AG04449 (cell line): ENCODE measurements at regions not wholly inside any gene's neighbourhood (a gene's known extent, or its start where the extent isn't known, plus 50 kb on each side); places are given as distances from the start of the nearest gene placed in this dataset.
"Not testable (repeated sequence)": the region's sequence is repeated elsewhere in the genome, so short reads cannot be mapped to it uniquely, and the experiment has no call there.

ENCODE experiments used
- CTCF ChIA-PET: fragments of 350-600 bp; formaldehyde crosslinking; extraction: SDS; loops from one replicate; lab custom pipeline; 2021; ENCODE audit warnings: antibody characterized with exemption; lab: Yijun Ruan, JAX
- POLR2A ChIA-PET: fragments of 400-600, 350-600 bp; formaldehyde crosslinking; extraction: SDS; loops from one replicate; lab custom pipeline; 2020; ENCODE audit warnings: antibody characterized with exemption, inconsistent platforms; lab: Yijun Ruan, JAX
- DNase-seq: peaks from one replicate; pipeline ENCODE4 v3.0.0-alpha.2; 2010; ENCODE audit warnings: low read depth, low spot score
- H3K4me3 ChIP-seq: 2 replicates; pipeline ENCODE4 v1.5.1; 2011; ENCODE audit warnings: low read depth, mild to moderate bottlenecking, control low read depth, low read length
- TF ChIP-seq, protein P1 (sequence below): IDR thresholded peaks from one replicate; pipeline ENCODE4 v1.5.1; 2011; ENCODE audit warnings: mild to moderate bottlenecking, moderate library complexity, low read length, control low read depth, inconsistent platforms; ENCODE audit not compliant: insufficient read depth; ENCODE audit errors: missing control alignments

DNA sequence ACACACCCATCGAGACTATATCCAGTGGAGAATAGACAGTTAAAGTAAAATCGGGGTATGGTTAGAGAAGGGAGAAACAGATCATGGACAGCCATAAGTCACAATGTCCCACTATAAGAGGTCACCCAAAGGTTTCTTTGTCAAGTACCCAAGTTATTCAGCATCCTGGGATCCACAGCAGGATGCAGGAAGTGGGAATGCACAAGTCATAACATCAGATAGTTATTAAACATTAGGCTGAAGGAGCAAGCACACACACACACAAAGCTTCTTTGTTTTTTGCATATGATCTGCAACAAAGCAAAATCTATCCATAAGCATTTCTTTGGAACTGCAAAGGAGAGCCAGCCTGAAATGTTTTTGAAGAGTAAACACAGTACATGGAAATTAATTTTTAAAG is 111.6 kb downstream of the NOC3L start:
- no peak for DNase-seq
- H3K4me3 ChIP-seq, result no peak overlapping the region
- TF ChIP-seq, protein P1, sequence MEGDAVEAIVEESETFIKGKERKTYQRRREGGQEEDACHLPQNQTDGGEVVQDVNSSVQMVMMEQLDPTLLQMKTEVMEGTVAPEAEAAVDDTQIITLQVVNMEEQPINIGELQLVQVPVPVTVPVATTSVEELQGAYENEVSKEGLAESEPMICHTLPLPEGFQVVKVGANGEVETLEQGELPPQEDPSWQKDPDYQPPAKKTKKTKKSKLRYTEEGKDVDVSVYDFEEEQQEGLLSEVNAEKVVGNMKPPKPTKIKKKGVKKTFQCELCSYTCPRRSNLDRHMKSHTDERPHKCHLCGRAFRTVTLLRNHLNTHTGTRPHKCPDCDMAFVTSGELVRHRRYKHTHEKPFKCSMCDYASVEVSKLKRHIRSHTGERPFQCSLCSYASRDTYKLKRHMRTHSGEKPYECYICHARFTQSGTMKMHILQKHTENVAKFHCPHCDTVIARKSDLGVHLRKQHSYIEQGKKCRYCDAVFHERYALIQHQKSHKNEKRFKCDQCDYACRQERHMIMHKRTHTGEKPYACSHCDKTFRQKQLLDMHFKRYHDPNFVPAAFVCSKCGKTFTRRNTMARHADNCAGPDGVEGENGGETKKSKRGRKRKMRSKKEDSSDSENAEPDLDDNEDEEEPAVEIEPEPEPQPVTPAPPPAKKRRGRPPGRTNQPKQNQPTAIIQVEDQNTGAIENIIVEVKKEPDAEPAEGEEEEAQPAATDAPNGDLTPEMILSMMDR, result no peak
- ChIA-PET POLR2A (no interaction called here), CTCF (interaction anchor here (0.8 to 1.9 kb wide), 2 partner anchors 10 to 176 kb away, joined by 3 to 6 read pairs; no protein-coding TSS in a partner anchor)

DNA sequence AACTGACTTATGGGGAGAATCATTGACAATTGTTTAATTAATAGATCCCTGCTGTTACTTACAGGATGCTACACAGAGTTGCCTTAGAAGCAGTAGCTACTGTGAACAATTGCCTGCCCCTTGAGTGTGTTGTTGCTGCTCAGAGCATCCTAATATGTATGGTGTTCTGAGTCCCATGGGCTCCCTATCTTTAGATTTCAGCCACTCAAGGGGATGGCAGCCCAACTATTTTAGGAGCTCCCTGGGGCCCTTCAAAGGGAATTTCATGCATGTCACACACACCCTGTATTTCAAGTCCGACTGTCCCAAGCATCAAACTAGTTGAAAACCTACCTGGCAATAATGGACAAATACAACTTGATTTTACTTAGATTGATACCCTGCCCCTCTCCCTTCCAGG is 111.2 kb downstream of the NOC3L start:
- DNase-seq, result no peak
- ChIA-PET CTCF (interaction anchor here (0.8 kb wide), 1 partner anchor 176 kb away, joined by 3 read pairs; no protein-coding TSS in a partner anchor), POLR2A (no interaction called here)
- H3K4me3 ChIP-seq, result no peak overlapping the region
- TF ChIP-seq, protein P1, result no peak

DNA sequence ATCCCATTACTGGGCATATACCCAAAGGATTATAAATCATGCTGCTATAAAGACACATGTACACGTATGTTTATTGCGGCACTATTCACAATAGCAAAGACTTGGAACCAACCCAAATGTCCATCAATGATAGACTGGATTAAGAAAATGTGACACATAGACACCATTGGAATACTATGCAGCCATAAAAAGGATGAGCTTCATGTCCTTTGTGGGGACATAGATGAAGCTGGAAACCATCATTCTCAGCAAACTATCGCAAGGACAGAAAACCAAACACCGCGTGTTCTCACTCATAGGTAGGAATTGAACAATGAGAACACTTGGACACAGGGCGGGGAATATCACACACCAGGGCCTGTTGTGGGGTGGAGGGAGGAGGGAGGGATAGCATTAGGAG is 105.3 kb downstream of the NOC3L start:
- DNase-seq, POLR2A ChIA-PET, H3K4me3 ChIP-seq: not testable (repeated sequence)
- CTCF ChIA-PET, result interaction anchor here (0.8 kb wide), 1 partner anchor 16 kb away, joined by 3 read pairs; no protein-coding TSS in a partner anchor

DNA sequence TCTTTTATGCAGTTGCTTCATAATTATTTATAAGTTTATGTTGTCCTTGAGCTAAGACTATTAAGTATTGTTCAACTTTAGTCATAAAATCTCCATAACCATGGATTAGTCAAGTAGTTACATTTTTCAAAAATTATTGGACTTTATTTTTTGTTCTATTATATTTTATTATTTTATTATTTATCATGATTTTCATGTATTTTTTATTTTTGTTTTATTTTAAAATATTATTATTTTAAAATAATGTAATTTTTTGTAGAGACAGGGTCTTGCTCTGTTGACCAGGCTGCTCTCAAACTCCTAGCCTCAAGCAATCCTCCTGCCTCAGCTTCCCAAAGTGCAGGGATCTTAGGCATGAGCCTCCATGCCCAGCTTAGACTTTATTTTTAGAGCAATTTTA is 102.3 kb downstream of the NOC3L start:
- POLR2A ChIA-PET, result no interaction called here

DNA sequence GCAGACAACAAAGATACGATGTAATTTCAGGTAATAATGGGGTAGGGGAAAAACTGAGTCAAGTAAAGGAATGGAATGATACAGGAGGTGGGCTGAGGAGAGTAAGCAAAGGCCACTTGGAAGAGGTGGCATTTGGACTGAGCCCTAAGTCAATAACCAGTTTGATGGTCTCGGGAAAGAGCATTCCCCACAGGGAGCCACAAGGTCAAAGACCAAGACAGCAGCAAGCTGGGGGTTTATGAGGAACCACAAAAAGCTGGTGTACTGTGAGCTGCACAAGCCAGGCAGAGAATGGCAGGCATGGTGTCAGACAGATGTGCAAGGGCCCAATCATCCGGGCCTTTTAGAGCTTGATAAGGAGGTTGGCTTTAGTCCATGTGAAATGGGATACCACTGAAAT is 98.7 kb downstream of the NOC3L start:
- no peak for DNase-seq
- ChIA-PET POLR2A (no interaction called here), CTCF (interaction anchor here (1.0 to 2.0 kb wide), 2 partner anchors 56 to 347 kb away, joined by 3 to 6 read pairs; no protein-coding TSS in a partner anchor)
- TF ChIP-seq, protein P1, result no peak
- H3K4me3 ChIP-seq, result no peak overlapping the region

More for the DNA sequence above, 102.3 kb downstream of the NOC3L start:
- TF ChIP-seq, protein P1, result no peak
- H3K4me3 ChIP-seq, result no peak overlapping the region
- CTCF ChIA-PET, result no interaction called here
- no peak for DNase-seq

DNA sequence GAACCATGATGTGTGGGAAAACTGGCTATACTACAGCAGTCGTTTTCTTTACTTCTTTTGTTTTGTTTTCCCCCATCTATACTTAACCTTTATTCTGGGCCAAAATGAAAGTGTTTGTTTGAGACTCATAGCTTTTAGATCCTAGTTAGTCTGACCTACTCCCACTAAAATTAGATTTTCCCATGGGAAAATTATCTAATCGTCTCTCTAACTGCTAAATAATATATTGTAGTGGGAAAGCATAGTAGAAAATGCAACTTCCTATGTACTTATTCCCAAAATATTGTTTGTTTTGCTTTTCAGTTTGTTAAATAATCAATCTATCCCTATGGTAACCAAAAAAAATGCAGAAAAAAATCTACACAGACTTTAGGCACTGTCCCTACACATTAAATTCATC is 96.6 kb downstream of the NOC3L start:
- no peak overlapping the region for H3K4me3 ChIP-seq
- DNase-seq, result no peak
- TF ChIP-seq, protein P1, result no peak
- POLR2A ChIA-PET, result no interaction called here
- CTCF ChIA-PET, result interaction anchor here (1.0 to 2.0 kb wide), 5 partner anchors 8 to 178 kb away, joined by 3 to 8 read pairs (median 3); no protein-coding TSS in a partner anchor

DNA sequence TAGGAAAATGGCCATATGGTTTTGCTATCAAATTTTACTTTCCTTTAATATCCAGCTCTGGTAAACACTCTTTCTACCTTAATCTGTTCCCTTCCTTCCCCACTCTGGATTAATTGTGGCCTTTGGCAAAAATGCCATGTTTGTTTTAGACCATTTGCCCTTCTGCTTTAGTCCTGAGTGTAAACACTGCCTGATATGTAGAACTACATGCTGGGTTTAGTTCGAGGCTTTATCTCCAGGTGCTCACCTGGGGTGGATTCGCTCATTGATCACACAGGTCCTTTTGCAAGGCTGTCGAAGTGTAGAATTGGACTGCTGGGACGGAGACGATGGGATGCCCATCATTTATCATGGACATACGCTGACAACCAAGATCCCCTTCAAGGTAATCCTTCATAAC is 94.1 kb downstream of the NOC3L start:
- TF ChIP-seq, protein P1, result no peak
- no peak for DNase-seq
- POLR2A ChIA-PET, result no interaction called here
- H3K4me3 ChIP-seq, result no peak overlapping the region
- CTCF ChIA-PET, result interaction anchor here (1.2 kb wide), 1 partner anchor 352 kb away, joined by 3 read pairs; no protein-coding TSS in a partner anchor
